GM12892 (cell line): ENCODE measurements at regions not wholly inside any gene's neighbourhood (a gene's known extent, or its start where the extent isn't known, plus 50 kb on each side); places are given as distances from the start of the nearest gene placed in this dataset.

ENCODE experiments used
- POLR2A ChIP-seq: IDR thresholded peaks from 2 replicates; pipeline ENCODE4 v1.6.1; 2011; ENCODE audit warnings: low read depth, low read length, control low read depth
- POLR2AphosphoS5 ChIP-seq: IDR thresholded peaks from 2 replicates; pipeline ENCODE4 v1.6.1; 2011; ENCODE audit warnings: low read depth, low read length, control low read depth
- TAF1 ChIP-seq: IDR thresholded peaks from 2 replicates; pipeline ENCODE4 v1.6.1; 2011; ENCODE audit warnings: low read depth, mild to moderate bottlenecking, control low read depth, low read length, borderline replicate concordance

DNA sequence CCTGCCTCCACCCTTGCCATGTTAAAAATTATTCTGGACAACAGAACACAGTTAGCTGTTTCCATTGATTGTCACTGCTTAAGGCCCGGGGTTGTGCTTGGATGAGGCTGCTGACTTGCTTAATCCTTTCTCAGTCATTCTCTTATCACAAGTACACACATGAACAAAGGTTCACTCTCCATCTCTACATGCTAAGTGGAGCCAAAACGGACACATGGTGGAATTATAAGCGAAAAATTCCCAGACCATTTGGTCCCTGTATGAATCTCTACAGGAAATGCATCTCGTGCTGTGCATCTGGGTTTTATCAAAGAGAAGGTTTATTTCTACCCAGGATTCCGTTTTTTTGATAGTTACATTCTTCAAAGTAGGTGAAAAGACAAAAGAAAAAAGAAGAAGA is 177.5 kb upstream of the ETAA1 start:
- TF ChIP-seq POLR2A: no peak
- TF ChIP-seq TAF1: no peak
- TF ChIP-seq POLR2AphosphoS5: no peak
